DMS114 treated with DMSO at 0.1 percent for 48 hours (cell line): ENCODE measurements at regions not wholly inside any gene's neighbourhood (a gene's known extent, or its start where the extent isn't known, plus 50 kb on each side); places are given as distances from the start of the nearest gene placed in this dataset.

Experiments
- DNase-seq: peaks from one replicate; lab custom pipeline; 2025; ENCODE audit not compliant: unreplicated experiment; lab: John Stamatoyannopoulos, UW

GRCh38 chr1:189369612-189370011, 1108.1 kb downstream of the BRINP3 start:
- DNase-seq = no peak

GRCh38 chr1:189374816-189375215, 1102.8 kb downstream of the BRINP3 start:
- no peak for DNase-seq

GRCh38 chr1:189405419-189405818, 1072.2 kb downstream of the BRINP3 start:
- no peak for DNase-seq

GRCh38 chr1:189409774-189410173, 1067.9 kb downstream of the BRINP3 start:
- no peak for DNase-seq

GRCh38 chr1:189424746-189425331, 1052.8 kb downstream of the BRINP3 start:
- no peak for DNase-seq

GRCh38 chr1:189429610-189430009, 1048.1 kb downstream of the BRINP3 start:
- peak; percentile 0 for DNase-seq

- DNase-seq = no peak
Measured at GRCh38 chr1:189431447-189431846, 1046.2 kb downstream of the BRINP3 start.

GRCh38 chr1:189432753-189433152, 1044.9 kb downstream of the BRINP3 start:
- DNase-seq = no peak

- DNase-seq = no peak
Measured at GRCh38 chr1:189434461-189434860, 1043.2 kb downstream of the BRINP3 start.

- DNase-seq = no peak
Measured at GRCh38 chr1:189435398-189435797, 1042.3 kb downstream of the BRINP3 start.

GRCh38 chr1:189438808-189439207, 1038.9 kb downstream of the BRINP3 start:
- DNase-seq = no peak

GRCh38 chr1:189463166-189463565, 1014.5 kb downstream of the BRINP3 start:
- DNase-seq = no peak

- DNase-seq = no peak
Measured at GRCh38 chr1:189496768-189497167, 980.9 kb downstream of the BRINP3 start.

GRCh38 chr1:189499736-189500135, 977.9 kb downstream of the BRINP3 start:
- no peak for DNase-seq

GRCh38 chr1:189500778-189501177, 976.9 kb downstream of the BRINP3 start:
- no peak for DNase-seq

- no peak for DNase-seq
Measured at GRCh38 chr1:189510827-189511226, 966.8 kb downstream of the BRINP3 start.

- no peak for DNase-seq
Measured at GRCh38 chr1:189513091-189513490, 964.6 kb downstream of the BRINP3 start.

GRCh38 chr1:189522441-189522840, 955.2 kb downstream of the BRINP3 start:
- DNase-seq = no peak

GRCh38 chr1:189524501-189524900, 953.2 kb downstream of the BRINP3 start:
- DNase-seq = no peak

- no peak for DNase-seq
Measured at GRCh38 chr1:189530162-189530561, 947.5 kb downstream of the BRINP3 start.

- DNase-seq = no peak
Measured at GRCh38 chr1:189538271-189538670, 939.4 kb downstream of the BRINP3 start.

- no peak for DNase-seq
Measured at GRCh38 chr1:189550498-189550897, 927.2 kb downstream of the BRINP3 start.

GRCh38 chr1:189563784-189564183, 913.9 kb downstream of the BRINP3 start:
- DNase-seq = no peak
